Spleen (tissue), 7 donors: ENCODE measurements at regions not wholly inside any gene's neighbourhood (a gene's known extent, or its start where the extent isn't known, plus 50 kb on each side); places are given as distances from the start of the nearest gene placed in this dataset.

Experiments used
- CTCF ChIP-seq, 11 experiments: fragments of 200-600 bp in 7 of 11; fragments of 450-650 bp in 4 of 11; sonication (generic) in 4 of 11; IDR thresholded peaks in 8 of 11; conservative IDR thresholded peaks in 3 of 11; 1 replicate in 7 of 11; 2 replicates in 4 of 11; pipeline versions ENCODE4 v1.4.0 to v1.8.0; 2016 to 2021; ENCODE audit warnings: antibody characterized with exemption in 11 of 11, inconsistent platforms in 4 of 11, mild to moderate bottlenecking in 1 of 11
- POLR2A ChIP-seq, 3 donors: fragments of 450-650 bp; IDR thresholded peaks; one replicate each; pipeline ENCODE4 v1.5.1; 2017; ENCODE audit warnings: antibody characterized with exemption in 3 of 3, mild to moderate bottlenecking in 1 of 3
- POLR2AphosphoS5 ChIP-seq, 3 donors: sonication (generic); formaldehyde crosslinking; IDR thresholded peaks; one replicate each; pipeline ENCODE4 v1.5.1; 2017; ENCODE audit warnings: antibody characterized with exemption in 3 of 3
- donor health status: DM: no; HTN: no; CAD: no; lungs with moderate emphysema.
- donor health status: DM: no; HTN: no; CAD: no.
- donor health status: DM: no; HTN: no; CAD: no.

- TF ChIP-seq POLR2A (IDR thresholded peaks at IDR 0.05) (no peak), CTCF (IDR thresholded peaks at IDR 0.05 in 8 of 11, conservative IDR thresholded peaks at IDR 0.05 in 3 of 11) (no peak), POLR2AphosphoS5 (IDR thresholded peaks at IDR 0.05) (no peak)
Observed at GRCh38 chr4:53785996-53786395, 194.7 kb upstream of the LNX1 start.
